ENCODE measurements at regions not wholly inside any gene's neighbourhood (a gene's known extent, or its start where the extent isn't known, plus 50 kb on each side); places are given as distances from the start of the nearest gene placed in this dataset.

GRCh38 chr4:14834382-14834781 is 167.9 kb upstream of the CPEB2 start:
- Histone ChIP-seq H3K4me3 (no peak overlapping the region), H3K36me3 (no peaks in the 10 kb centered on the region), H3K4me2 (no peak overlapping the region), H4K20me1 (no peaks in the 10 kb centered on the region), H3K27ac (no peak overlapping the region), H3K27me3 (no peaks in the 10 kb centered on the region), H3K9me3 (replicated peaks in 1 of 11) (peaks cover 4 to 12% (median 8%) of the 10 kb centered on the region in 11 experiments; a peak in 20 of 22 replicates), H3K4me1 (no peaks in the 10 kb centered on the region), H3K9ac (no peak overlapping the region)
- TF ChIP-seq Cebpa-rat (IDR thresholded peaks at IDR 0.05), result no peak

DNA sequence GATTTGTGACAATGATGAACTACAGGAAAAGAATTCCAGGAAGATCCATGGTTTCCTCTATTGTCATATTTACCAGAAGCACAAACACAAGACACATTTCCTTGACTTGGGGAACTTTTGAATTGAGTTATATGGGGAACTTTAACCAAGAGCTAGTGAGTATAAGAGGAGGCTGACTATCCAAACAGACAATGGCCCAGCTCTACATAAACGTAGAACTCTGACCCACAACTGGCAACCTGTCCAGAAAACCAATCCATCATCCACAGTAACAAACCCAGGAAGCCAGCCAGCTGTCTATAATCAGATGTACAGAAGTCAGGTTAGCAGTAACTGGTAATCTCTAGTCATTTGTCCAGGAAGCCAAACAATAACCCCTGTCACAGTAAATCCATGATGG is 167.0 kb upstream of the CPEB2 start:
- TF ChIP-seq Cebpa-rat (IDR thresholded peaks at IDR 0.05), result no peak
- Histone ChIP-seq H3K9me3 (replicated peaks in 1 of 11) (peaks cover 5 to 13% (median 10%) of the 10 kb centered on the region in 11 experiments; a peak in 20 of 22 replicates), H3K9ac (no peak overlapping the region), H3K27me3 (no peaks in the 10 kb centered on the region), H3K4me3 (no peak overlapping the region), H3K4me1 (no peaks in the 10 kb centered on the region), H3K27ac (no peak overlapping the region), H3K4me2 (no peak overlapping the region), H3K36me3 (no peaks in the 10 kb centered on the region), H4K20me1 (no peaks in the 10 kb centered on the region)

GRCh38 chr4:14835708-14836425 is 166.4 kb upstream of the CPEB2 start:
- Histone ChIP-seq H3K27ac (no peak overlapping the region), H3K36me3 (no peaks in the 10 kb centered on the region), H3K9me3 (replicated peaks in 1 of 11) (peaks cover 5 to 13% (median 10%) of the 10 kb centered on the region in 11 experiments; a peak in 20 of 22 replicates), H3K9ac (no peak overlapping the region), H3K4me3 (no peak overlapping the region), H4K20me1 (no peaks in the 10 kb centered on the region), H3K27me3 (no peaks in the 10 kb centered on the region), H3K4me1 (no peaks in the 10 kb centered on the region), H3K4me2 (no peak overlapping the region)
- no peak for TF ChIP-seq Cebpa-rat (IDR thresholded peaks at IDR 0.05)

GRCh38 chr4:14837860-14838259 is 164.4 kb upstream of the CPEB2 start:
- Histone ChIP-seq H3K9me3 (replicated peaks in 1 of 11) (peaks cover 5 to 13% (median 10%) of the 10 kb centered on the region in 11 experiments; a peak in 20 of 22 replicates), H3K4me3 (no peak overlapping the region), H3K4me1 (peaks cover 0 to 7% (median 0%) of the 10 kb centered on the region in 10 experiments; a peak in 4 of 20 replicates), H3K36me3 (no peaks in the 10 kb centered on the region), H3K9ac (no peak overlapping the region), H4K20me1 (no peaks in the 10 kb centered on the region), H3K27me3 (no peaks in the 10 kb centered on the region), H3K27ac (no peak overlapping the region), H3K4me2 (no peak overlapping the region)
- no peak for TF ChIP-seq Cebpa-rat (IDR thresholded peaks at IDR 0.05)

- Histone ChIP-seq H4K20me1 (no peaks in the 10 kb centered on the region), H3K4me1 (peaks cover 0 to 9% (median 0%) of the 10 kb centered on the region in 10 experiments; a peak in 6 of 20 replicates), H3K4me2 (peak overlapping the region in 2 of 11 experiments; percentile 24 to 31; a peak in 3 of 22 replicates), H3K27me3 (no peaks in the 10 kb centered on the region), H3K4me3 (no peak overlapping the region), H3K9ac (no peak overlapping the region), H3K9me3 (replicated peaks in 1 of 11) (peaks cover 5 to 20% (median 10%) of the 10 kb centered on the region in 11 experiments; a peak in 20 of 22 replicates), H3K27ac (no peak overlapping the region), H3K36me3 (no peaks in the 10 kb centered on the region)
- TF ChIP-seq Cebpa-rat (IDR thresholded peaks at IDR 0.05), result no peak
Measured at GRCh38 chr4:14841801-14842768, 160.2 kb upstream of the CPEB2 start.

DNA sequence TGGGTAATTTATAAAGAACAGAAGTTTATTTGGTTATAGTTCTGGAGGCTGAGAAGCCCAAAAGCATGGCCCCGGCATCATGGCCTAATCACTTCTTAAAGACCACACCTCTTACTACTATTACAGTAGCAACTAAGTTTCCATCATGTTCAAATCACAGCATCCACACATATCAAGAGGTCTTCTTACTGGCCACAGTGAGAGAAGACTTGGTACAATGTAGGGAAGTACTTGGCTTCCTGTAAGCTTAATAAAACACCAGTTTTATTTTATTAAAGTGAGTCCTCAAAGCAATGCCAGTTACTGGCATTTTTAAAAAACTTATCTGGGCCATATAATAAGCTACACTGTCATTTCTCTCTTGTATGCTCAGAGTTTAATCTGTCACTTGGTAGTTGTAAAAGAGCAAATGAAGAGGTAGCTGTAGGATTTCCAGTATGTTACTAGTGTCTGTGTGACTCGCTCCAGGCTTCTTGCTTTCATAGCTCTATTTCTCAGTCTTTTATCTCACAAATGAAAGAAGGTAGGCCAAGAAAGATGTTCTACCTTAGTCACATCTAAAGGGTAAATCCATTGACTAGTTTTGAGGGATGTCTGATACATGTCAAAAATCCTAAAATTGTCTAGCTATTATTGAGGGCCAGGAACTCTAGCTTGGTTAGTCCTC is 159.2 kb upstream of the CPEB2 start:
- Histone ChIP-seq H3K9me3 (replicated peaks in 1 of 11) (peaks cover 5 to 20% (median 10%) of the 10 kb centered on the region in 11 experiments; a peak in 20 of 22 replicates), H3K4me2 (no peak overlapping the region), H3K4me3 (no peak overlapping the region), H3K9ac (no peak overlapping the region), H3K27ac (no peak overlapping the region), H3K4me1 (peaks cover 0 to 19% (median 8%) of the 10 kb centered on the region in 10 experiments; a peak in 15 of 20 replicates), H3K27me3 (no peaks in the 10 kb centered on the region), H3K36me3 (no peaks in the 10 kb centered on the region), H4K20me1 (no peaks in the 10 kb centered on the region)
- no peak for TF ChIP-seq Cebpa-rat (IDR thresholded peaks at IDR 0.05)

DNA sequence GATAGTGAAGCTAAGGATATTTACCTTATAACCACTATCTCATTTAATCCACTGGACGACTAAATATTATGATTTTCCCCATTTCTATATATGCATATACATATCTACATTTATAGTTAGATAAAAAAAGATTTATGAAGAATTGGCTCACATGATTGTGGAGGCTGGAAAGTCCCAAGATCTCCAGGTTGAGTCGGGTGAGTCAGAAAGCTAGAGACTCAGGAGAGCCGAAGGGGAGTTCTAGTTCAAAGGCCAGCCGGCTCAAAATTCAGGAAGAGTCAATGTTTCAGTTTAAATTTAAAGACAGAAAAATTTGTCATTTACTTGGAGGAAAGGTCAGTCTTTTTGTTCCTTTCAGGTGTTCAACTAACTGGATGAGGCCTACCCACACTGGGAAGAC is 158.2 kb upstream of the CPEB2 start:
- TF ChIP-seq Cebpa-rat (IDR thresholded peaks at IDR 0.05), result no peak
- Histone ChIP-seq H3K9me3 (replicated peaks in 1 of 11) (peaks cover 4 to 11% (median 4%) of the 10 kb centered on the region in 11 experiments; a peak in 20 of 22 replicates), H4K20me1 (no peaks in the 10 kb centered on the region), H3K27ac (no peak overlapping the region), H3K36me3 (no peaks in the 10 kb centered on the region), H3K4me3 (no peak overlapping the region), H3K9ac (no peak overlapping the region), H3K27me3 (no peaks in the 10 kb centered on the region), H3K4me1 (peaks cover 0 to 28% (median 18%) of the 10 kb centered on the region in 10 experiments; a peak in 15 of 20 replicates), H3K4me2 (no peak overlapping the region)

GRCh38 chr4:14848229-14848628 is 154.1 kb upstream of the CPEB2 start:
- H3K9me3 ChIP-seq (replicated peaks in 1 of 11), result peaks cover 0 to 7% (median 0%) of the 10 kb centered on the region in 11 experiments; a peak in 2 of 22 replicates
- peak overlapping the region in 10 of 11 experiments; percentile 1 to 72 (median 58); a peak in 18 of 22 replicates for H3K4me2 ChIP-seq
- no peaks in the 10 kb centered on the region for H3K36me3 ChIP-seq
- TF ChIP-seq Cebpa-rat (IDR thresholded peaks at IDR 0.05), result peak in 1 of 11 experiments; percentile 11; a peak in 1 of 22 replicates
- no peak overlapping the region for H3K4me3 ChIP-seq
- no peaks in the 10 kb centered on the region for H4K20me1 ChIP-seq
- H3K4me1 ChIP-seq, result peaks cover 0 to 52% (median 32%) of the 10 kb centered on the region in 10 experiments; a peak in 15 of 20 replicates
- peak overlapping the region in 2 of 11 experiments; percentile 31 to 40; a peak in 4 of 22 replicates for H3K9ac ChIP-seq
- H3K27me3 ChIP-seq, result no peaks in the 10 kb centered on the region
- peak overlapping the region in 7 of 11 experiments; percentile 27 to 72 (median 63); a peak in 13 of 22 replicates for H3K27ac ChIP-seq

All from BLaER1 treated with 17β-estradiol and CSF1 and Interleukin-3, amounts not matched to agents 10 nM and 100 nM (cell line).